ENCODE measurements at regions not wholly inside any gene's neighbourhood (a gene's known extent, or its start where the extent isn't known, plus 50 kb on each side); places are given as distances from the start of the nearest gene placed in this dataset.

DNA sequence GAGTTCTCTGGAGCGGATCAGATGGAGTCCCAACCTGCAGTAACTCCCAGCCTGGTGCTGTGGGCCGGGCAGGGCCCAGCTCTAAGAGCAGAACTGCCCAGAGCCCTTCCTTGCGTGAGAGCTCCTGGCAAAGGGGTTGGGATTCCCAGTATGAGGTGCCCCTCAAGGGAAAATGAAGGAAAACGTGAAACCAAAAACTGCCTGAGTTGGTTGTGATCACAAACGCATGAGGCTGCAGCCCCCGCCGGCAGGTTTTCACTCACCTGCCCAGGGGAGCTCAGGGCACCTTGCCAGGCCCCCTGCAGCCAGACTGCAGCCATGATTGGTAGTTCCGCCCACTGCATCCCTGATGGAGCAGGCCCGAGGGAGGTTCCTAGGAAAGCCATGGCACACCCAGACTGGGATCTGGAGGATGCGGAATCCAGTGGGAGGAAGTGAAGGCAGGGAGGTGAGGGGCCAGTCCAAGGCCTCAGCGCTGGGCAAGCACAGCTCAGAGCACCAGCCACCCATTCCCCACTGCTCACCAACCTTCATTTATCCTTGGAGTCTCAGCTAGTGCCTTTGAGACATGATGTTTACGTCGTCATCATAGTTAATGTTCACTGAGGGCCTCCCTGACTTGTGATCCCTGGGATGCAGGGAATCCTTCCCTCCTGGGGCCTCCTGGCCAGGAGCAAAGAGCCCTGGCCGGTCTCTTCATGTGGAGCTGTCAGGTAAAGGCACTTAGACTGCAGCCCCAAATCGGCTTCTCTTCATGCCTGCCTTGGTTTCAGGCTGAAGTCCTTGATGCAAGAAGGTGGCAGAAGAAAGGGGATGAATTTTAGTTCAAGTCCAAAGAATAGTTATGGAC, 103.2 kb downstream of the INHBB start:
- no peak for DNase-seq (ENCODE audit: low read depth)
- TF ChIP-seq, protein P1, sequence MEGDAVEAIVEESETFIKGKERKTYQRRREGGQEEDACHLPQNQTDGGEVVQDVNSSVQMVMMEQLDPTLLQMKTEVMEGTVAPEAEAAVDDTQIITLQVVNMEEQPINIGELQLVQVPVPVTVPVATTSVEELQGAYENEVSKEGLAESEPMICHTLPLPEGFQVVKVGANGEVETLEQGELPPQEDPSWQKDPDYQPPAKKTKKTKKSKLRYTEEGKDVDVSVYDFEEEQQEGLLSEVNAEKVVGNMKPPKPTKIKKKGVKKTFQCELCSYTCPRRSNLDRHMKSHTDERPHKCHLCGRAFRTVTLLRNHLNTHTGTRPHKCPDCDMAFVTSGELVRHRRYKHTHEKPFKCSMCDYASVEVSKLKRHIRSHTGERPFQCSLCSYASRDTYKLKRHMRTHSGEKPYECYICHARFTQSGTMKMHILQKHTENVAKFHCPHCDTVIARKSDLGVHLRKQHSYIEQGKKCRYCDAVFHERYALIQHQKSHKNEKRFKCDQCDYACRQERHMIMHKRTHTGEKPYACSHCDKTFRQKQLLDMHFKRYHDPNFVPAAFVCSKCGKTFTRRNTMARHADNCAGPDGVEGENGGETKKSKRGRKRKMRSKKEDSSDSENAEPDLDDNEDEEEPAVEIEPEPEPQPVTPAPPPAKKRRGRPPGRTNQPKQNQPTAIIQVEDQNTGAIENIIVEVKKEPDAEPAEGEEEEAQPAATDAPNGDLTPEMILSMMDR (IDR thresholded peaks at IDR 0.05; ENCODE audit: insufficient read depth, low read depth, low read length): no peak
- no peak overlapping the region for H3K4me3 ChIP-seq (ENCODE audit: low read depth, low read length)

DNA sequence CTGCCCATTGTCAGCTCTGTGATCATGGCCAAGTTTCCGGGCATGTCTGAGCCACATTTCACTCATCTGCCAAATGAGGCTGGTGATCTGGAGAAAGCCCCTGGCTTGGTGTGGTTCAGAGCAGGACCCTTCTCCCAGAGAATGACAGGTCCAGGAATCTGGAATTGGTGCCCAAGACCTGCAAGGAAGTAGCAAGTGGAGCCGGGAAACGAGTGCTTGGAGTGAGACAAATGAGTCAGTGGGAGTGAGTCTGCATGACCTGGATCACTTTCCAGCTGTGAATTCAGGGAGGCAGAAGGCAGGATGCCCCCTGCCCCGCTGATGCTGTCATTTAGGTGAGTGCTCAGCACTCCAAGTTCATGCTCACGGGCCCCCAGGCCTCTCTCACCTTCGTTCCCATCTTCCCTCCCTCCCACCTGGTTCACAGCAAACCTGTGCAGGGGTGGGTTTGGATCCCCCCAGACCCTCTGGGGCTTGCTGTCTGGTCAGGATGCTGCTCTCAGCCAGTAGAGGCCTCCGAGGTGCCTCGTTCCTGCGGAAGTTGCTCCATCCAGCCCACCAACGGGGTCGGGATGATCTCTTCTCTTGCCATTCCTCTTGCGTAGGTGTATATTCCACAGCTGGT, 104.4 kb downstream of the INHBB start:
- no peak for DNase-seq (ENCODE audit: low read depth)
- no peak overlapping the region for H3K4me3 ChIP-seq (ENCODE audit: low read depth, low read length)
- TF ChIP-seq, protein P1 (IDR thresholded peaks at IDR 0.05; ENCODE audit: insufficient read depth, low read depth, low read length): no peak

DNA sequence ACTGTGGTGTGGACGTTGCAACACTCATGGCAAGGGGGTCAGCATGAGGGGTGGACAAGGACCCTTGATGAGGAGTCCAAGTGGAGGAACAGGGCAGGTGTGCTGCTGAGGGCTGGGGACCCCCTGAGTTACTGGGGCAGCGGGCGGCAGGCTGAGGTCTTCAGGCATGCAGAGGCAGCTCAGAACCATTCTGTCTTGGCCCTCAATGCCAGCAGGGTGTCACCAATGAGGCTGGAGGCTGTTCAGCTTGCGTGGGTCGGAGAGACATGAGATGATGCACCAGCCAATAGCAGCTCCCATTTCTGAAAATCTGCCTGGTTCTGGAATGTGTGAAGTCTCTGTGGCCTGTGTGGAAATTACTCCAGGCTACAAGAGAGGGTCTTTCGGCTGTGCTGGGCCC, 105.4 kb downstream of the INHBB start:
- no peak for DNase-seq (ENCODE audit: low read depth)

DNA sequence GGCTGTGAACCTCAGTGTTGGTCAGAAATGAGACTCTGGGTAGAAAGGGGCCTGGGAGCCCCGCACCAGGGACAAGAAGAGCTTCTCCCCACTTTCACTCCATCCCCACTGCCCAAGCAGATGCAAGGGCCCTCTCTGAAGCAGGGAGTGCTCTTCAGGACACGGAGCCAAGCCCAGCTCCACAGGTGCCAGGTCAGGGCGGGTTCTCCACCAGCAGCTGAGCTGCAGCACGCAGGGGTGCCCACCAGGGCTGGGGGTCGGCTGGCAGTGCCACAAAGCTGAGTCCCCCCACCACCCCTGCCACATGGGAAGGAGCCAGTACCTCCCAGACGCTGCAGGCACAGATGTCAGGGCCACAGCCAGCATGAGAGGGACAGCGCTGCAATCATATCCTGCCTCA, 106.2 kb downstream of the INHBB start:
- TF ChIP-seq, protein P1 (IDR thresholded peaks at IDR 0.05; ENCODE audit: insufficient read depth, low read depth, low read length): no peak
- H3K4me3 ChIP-seq (ENCODE audit: low read depth, low read length): no peak overlapping the region
- DNase-seq (ENCODE audit: low read depth): no peak

More for the DNA sequence above, 105.4 kb downstream of the INHBB start:
- H3K4me3 ChIP-seq (ENCODE audit: low read depth, low read length): no peak overlapping the region
- TF ChIP-seq, protein P1 (IDR thresholded peaks at IDR 0.05; ENCODE audit: insufficient read depth, low read depth, low read length): no peak

DNA sequence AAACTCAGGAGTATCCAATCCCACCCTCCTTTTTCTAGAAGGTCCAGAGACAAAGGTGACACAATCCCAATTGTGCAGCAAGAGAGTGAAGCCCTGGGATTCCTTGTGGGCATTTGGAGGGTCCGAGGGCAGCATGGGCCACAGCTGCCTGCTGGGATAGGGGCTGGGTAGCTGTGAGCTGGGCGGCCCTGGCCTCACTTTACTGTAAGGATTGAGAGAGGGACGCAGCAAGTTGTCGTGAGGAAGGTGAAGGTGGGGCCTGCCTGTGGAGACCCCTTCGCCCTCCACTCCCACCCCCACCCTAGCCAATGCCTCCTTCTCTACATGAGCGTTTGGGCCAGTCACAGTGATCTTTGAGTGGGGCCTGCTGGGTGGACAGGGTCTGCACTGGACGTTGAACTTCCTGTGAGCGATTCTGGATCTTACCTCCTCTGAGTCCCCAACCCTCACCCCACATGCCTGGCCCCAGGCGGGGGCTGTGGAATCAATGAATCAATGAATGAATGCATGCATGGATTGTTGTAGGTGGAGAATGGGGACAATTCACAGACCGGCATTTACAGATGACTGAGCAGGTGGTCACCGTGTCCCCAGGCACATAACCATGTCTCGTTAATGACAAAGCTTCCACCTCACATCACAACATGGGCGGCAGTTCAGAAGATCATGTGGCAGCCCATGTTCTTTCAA, 107.2 kb downstream of the INHBB start:
- DNase-seq (ENCODE audit: low read depth): no peak
- TF ChIP-seq, protein P1 (IDR thresholded peaks at IDR 0.05; ENCODE audit: insufficient read depth, low read depth, low read length): no peak
- no peak overlapping the region for H3K4me3 ChIP-seq (ENCODE audit: low read depth, low read length)

DNA sequence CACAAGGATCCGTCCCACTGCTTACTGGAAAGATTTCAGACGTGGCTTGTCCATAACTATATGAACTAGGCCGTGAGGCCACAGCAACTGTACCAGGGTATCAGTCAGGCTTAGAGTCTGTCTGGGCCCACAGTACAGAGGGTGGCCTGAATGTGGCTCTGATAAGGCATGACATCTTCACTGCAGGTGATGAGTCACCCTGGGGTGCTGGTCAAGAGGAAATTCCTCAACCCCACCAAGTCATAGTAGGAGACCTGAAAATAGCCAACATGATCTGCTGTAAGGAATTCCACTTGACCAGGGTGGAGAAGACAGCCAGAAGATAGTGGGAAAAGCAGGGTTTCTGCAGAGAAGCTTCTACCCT, 107.7 kb downstream of the INHBB start:
- TF ChIP-seq, protein P1 (IDR thresholded peaks at IDR 0.05; ENCODE audit: insufficient read depth, low read depth, low read length): no peak
- no peak overlapping the region for H3K4me3 ChIP-seq (ENCODE audit: low read depth, low read length)
- peak; percentile 16 for DNase-seq (ENCODE audit: low read depth)
